ENCODE measurements at regions not wholly inside any gene's neighbourhood (a gene's known extent, or its start where the extent isn't known, plus 50 kb on each side); places are given as distances from the start of the nearest gene placed in this dataset.
A peak's percentile ranks its signal among the peaks of the same experiment; 100 is the strongest.

- TF ChIP-seq POLR2AphosphoS5 (IDR thresholded peaks at IDR 0.05; ENCODE audit: low read depth, low read length), result no peak
- peak; percentile 24; the same call in 1 of the 2 replicates for TF ChIP-seq CTCF (IDR thresholded peaks at IDR 0.05)
- DNase-seq (ENCODE audit: low read depth, low spot score), result no peak
- Histone ChIP-seq H3K9me3 (ENCODE audit: control insufficient read depth, insufficient read depth, low read depth, low read length) (no peaks in the 10 kb centered on the region), H3K36me3 (ENCODE audit: control insufficient read depth, insufficient read depth, low read length) (no peaks in the 10 kb centered on the region), H3K27ac (ENCODE audit: low read length) (no peak overlapping the region), H3K4me1 (ENCODE audit: control insufficient read depth, insufficient read depth, low read length) (no peaks in the 10 kb centered on the region), H3K27me3 (ENCODE audit: control insufficient read depth, insufficient read depth, low read length) (no peaks in the 10 kb centered on the region), H3K4me3 (ENCODE audit: low read depth in 2 of 2, low read length in 2 of 2) (no peak overlapping the region)
- ATAC-seq, result no peak
- intact Hi-C loops (cut with micrococcal nuclease; ENCODE audit: unreplicated experiment), result no loop called here
- POLR2A ChIA-PET, result no interaction called here
- no TSS peak for BruUV-seq (replicated peaks)
- CTCF ChIA-PET, result no interaction called here
- in situ Hi-C loops (cut with HindIII; ENCODE audit: low pct_unique_long_range_greater_than_20kb, low sequenced_read_pairs), result no loop called here
Measured at GRCh38 chr12:58741226-58741625, 179.1 kb downstream of the LRIG3 start.

GRCh38 chr12:58745348-58746125 lies 174.8 kb downstream of the LRIG3 start:
- DNase-seq (ENCODE audit: low read depth, low spot score) (no peak), ATAC-seq (no peak)
- ChIA-PET POLR2A (no interaction called here), CTCF (no interaction called here)
- no peak overlapping the region for H3K27ac ChIP-seq (ENCODE audit: low read length)
- intact Hi-C loops (cut with micrococcal nuclease; ENCODE audit: unreplicated experiment) (no loop called here), in situ Hi-C loops (cut with HindIII; ENCODE audit: low pct_unique_long_range_greater_than_20kb, low sequenced_read_pairs) (no loop called here)
- no TSS peak for BruUV-seq (replicated peaks)
- H3K36me3 ChIP-seq (ENCODE audit: control insufficient read depth, insufficient read depth, low read length), result no peaks in the 10 kb centered on the region
- H3K9me3 ChIP-seq (ENCODE audit: control insufficient read depth, insufficient read depth, low read depth, low read length), result no peaks in the 10 kb centered on the region
- no peaks in the 10 kb centered on the region; the same call in 1 of the 2 replicates for H3K4me1 ChIP-seq (ENCODE audit: control insufficient read depth, insufficient read depth, low read length)
- no peak overlapping the region for H3K4me3 ChIP-seq (ENCODE audit: low read depth in 2 of 2, low read length in 2 of 2)
- TF ChIP-seq SIN3A (IDR thresholded peaks at IDR 0.05; ENCODE audit: borderline replicate concordance, insufficient read depth, low read depth, low read length) (no peak), POLR2AphosphoS5 (IDR thresholded peaks at IDR 0.05; ENCODE audit: low read depth, low read length) (no peak), TCF7L2 (IDR thresholded peaks at IDR 0.05; ENCODE audit: low read depth, low read length) (no peak), REST (IDR thresholded peaks at IDR 0.05; ENCODE audit: insufficient read depth in 1 of 2, low read depth in 2 of 2, low read length in 1 of 2) (no peak), CTCF (IDR thresholded peaks at IDR 0.05) (no peak)
- no peaks in the 10 kb centered on the region for H3K27me3 ChIP-seq (ENCODE audit: control insufficient read depth, insufficient read depth, low read length)

Measured in Panc1 (cell line).